KMS-11 (cell line): ENCODE measurements at regions not wholly inside any gene's neighbourhood (a gene's known extent, or its start where the extent isn't known, plus 50 kb on each side); places are given as distances from the start of the nearest gene placed in this dataset.

Source experiments
- H2AFZ ChIP-seq: fragments of 200-600 bp; sonication (generic); 2 replicates; pipeline ENCODE4 v1.6.1; 2016; ENCODE audit warnings: antibody characterized with exemption, mixed run types, low read depth
- H3K27ac ChIP-seq: fragments of 200-600 bp; sonication (generic); 2 replicates; pipeline ENCODE4 v1.6.1; 2016; ENCODE audit warnings: mild to moderate bottlenecking, mixed run types
- H3K27me3 ChIP-seq: fragments of 200-600 bp; sonication (generic); 2 replicates; pipeline ENCODE4 v1.6.1; 2017; ENCODE audit warnings: mild to moderate bottlenecking, low read depth, mixed run types, moderate library complexity; ENCODE audit not compliant: insufficient read depth
- H3K36me3 ChIP-seq: fragments of 200-600 bp; sonication (generic); 2 replicates; pipeline ENCODE4 v1.6.1; 2017; ENCODE audit warnings: mild to moderate bottlenecking, mixed run types; ENCODE audit not compliant: insufficient read depth
- H3K4me1 ChIP-seq: fragments of 200-600 bp; sonication (generic); 2 replicates; pipeline ENCODE4 v1.6.1; 2016; ENCODE audit warnings: mild to moderate bottlenecking, low read depth, mixed run types; ENCODE audit not compliant: poor library complexity, severe bottlenecking
- H3K4me2 ChIP-seq: fragments of 200-600 bp; sonication (generic); 2 replicates; pipeline ENCODE4 v1.7.0; 2016; ENCODE audit warnings: mild to moderate bottlenecking, mixed run types
- H3K4me3 ChIP-seq: fragments of 200-600 bp; sonication (generic); IDR thresholded peaks from 2 replicates; pipeline ENCODE4 v1.6.1; 2017; ENCODE audit warnings: low read depth, low read length, mixed read lengths; ENCODE audit not compliant: insufficient read depth
- H3K79me2 ChIP-seq: fragments of 200-600 bp; sonication (generic); 2 replicates; pipeline ENCODE4 v1.6.1; 2016; ENCODE audit warnings: low read depth, mixed run types; ENCODE audit not compliant: insufficient read depth
- H3K9ac ChIP-seq: fragments of 200-600 bp; sonication (generic); 2 replicates; pipeline ENCODE4 v1.6.1; 2016; ENCODE audit warnings: mild to moderate bottlenecking, mixed run types
- H4K20me1 ChIP-seq: fragments of 200-600 bp; sonication (generic); 2 replicates; pipeline ENCODE4 v1.6.1; 2016; ENCODE audit warnings: mild to moderate bottlenecking, mixed run types; ENCODE audit not compliant: insufficient read depth
- CTCF ChIP-seq: fragments of 200-600 bp; sonication (generic); conservative IDR thresholded peaks from 2 replicates; pipeline ENCODE4 v1.6.1; 2017; ENCODE audit warnings: low read depth, mild to moderate bottlenecking, antibody characterized with exemption, low read length, moderate library complexity, mixed read lengths

- no peak overlapping the region for H3K9ac ChIP-seq
Measured at GRCh38 chr2:16190446-16191270, 250.3 kb downstream of the MYCN start.

GRCh38 chr2:16189836-16190160, 249.4 kb downstream of the MYCN start:
- Histone ChIP-seq H3K36me3 (no peaks in the 10 kb centered on the region), H3K79me2 (no peaks in the 10 kb centered on the region), H3K4me3 (no peak overlapping the region), H2AFZ (no peak overlapping the region), H3K4me2 (no peak overlapping the region), H3K27ac (no peak overlapping the region), H4K20me1 (no peaks in the 10 kb centered on the region), H3K4me1 (peaks cover 10% of the 10 kb centered on the region), H3K9ac (no peak overlapping the region), H3K27me3 (no peaks in the 10 kb centered on the region)
- TF ChIP-seq CTCF, result no peak

More at GRCh38 chr2:16190446-16191270, 250.3 kb downstream of the MYCN start:
- Histone ChIP-seq H3K4me2 (no peak overlapping the region), H4K20me1 (no peaks in the 10 kb centered on the region), H3K4me3 (no peak overlapping the region), H3K27me3 (no peaks in the 10 kb centered on the region), H3K27ac (no peak overlapping the region), H3K4me1 (peaks cover 10% of the 10 kb centered on the region), H3K36me3 (no peaks in the 10 kb centered on the region), H2AFZ (no peak overlapping the region), H3K79me2 (no peaks in the 10 kb centered on the region)
- TF ChIP-seq CTCF, result no peak

DNA sequence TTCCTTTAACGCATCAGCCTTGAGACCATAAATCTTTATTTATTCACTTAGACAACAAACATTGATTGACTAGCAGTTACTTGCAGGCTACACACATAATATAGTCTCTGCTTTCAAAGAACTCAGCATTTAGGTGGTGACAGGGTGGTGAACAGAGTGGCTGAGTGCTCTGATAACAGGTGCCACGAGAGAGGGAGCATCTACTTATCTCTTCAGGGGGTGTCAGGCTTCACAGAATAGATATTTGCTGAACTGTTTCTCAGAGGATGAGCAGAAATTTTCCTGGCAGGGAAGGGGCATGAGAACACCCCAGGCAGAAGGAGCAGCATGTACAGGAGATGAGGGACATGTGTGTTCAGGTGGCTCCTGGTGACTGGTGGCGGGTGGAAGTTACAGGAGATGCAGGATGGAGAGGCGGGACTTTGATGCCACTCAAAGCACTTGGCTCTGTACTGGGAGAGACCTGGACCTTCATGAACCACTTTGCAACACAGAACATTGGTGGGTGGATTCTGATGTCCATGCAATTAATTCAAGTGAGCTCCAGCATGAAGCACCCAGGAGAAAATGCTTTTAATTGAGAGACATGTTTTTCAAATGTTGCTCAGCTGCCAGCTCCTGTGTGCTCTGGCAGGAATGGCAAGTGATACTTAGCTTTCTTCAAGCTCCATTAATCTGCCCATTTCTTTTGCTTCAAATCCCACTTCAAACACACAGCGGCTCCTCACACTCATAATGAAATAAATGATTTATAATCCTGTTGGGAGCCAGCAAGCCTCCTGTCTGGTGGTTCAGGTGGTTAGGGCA, 248.9 kb downstream of the MYCN start:
- Histone ChIP-seq H3K4me3 (no peak overlapping the region), H3K4me1 (peaks cover 10% of the 10 kb centered on the region), H3K79me2 (no peaks in the 10 kb centered on the region), H3K27me3 (no peaks in the 10 kb centered on the region), H3K4me2 (no peak overlapping the region), H3K27ac (no peak overlapping the region), H2AFZ (no peak overlapping the region), H3K9ac (no peak overlapping the region), H3K36me3 (no peaks in the 10 kb centered on the region), H4K20me1 (no peaks in the 10 kb centered on the region)
- no peak for TF ChIP-seq CTCF

- no peaks in the 10 kb centered on the region for H3K27me3 ChIP-seq
- no peak overlapping the region for H2AFZ ChIP-seq
- TF ChIP-seq CTCF, result no peak
- no peaks in the 10 kb centered on the region for H4K20me1 ChIP-seq
- no peaks in the 10 kb centered on the region for H3K36me3 ChIP-seq
- H3K9ac ChIP-seq, result no peak overlapping the region
- no peak overlapping the region for H3K4me3 ChIP-seq
- peaks cover 10% of the 10 kb centered on the region for H3K4me1 ChIP-seq
- no peak overlapping the region for H3K27ac ChIP-seq
- no peak overlapping the region for H3K4me2 ChIP-seq
- no peaks in the 10 kb centered on the region for H3K79me2 ChIP-seq
Measured at GRCh38 chr2:16188261-16188890, 248.0 kb downstream of the MYCN start.
